HFFc6 (cell line): ENCODE measurements at regions not wholly inside any gene's neighbourhood (a gene's known extent, or its start where the extent isn't known, plus 50 kb on each side); places are given as distances from the start of the nearest gene placed in this dataset.

Source experiments
- DNase-seq: peaks from one replicate; pipeline ENCODE4 v3.0.0-alpha.2; 2018
- H3K27ac Mint-ChIP-seq: 2 replicates; pipeline ENCODE4 v1.8.0; 2020; ENCODE audit warnings: mild to moderate bottlenecking, mixed read lengths
- H3K27me3 Mint-ChIP-seq: 2 replicates; pipeline ENCODE4 v1.8.0; 2021; ENCODE audit warnings: mild to moderate bottlenecking, moderate library complexity, mixed read lengths; ENCODE audit not compliant: insufficient read depth
- H3K36me3 Mint-ChIP-seq: 2 replicates; pipeline ENCODE4 v1.8.0; 2021; ENCODE audit warnings: low read depth, mixed read lengths
- H3K4me1 Mint-ChIP-seq: 2 replicates; pipeline ENCODE4 v1.8.0; 2020; ENCODE audit warnings: low read depth, mixed read lengths
- H3K4me3 Mint-ChIP-seq: 2 replicates; pipeline ENCODE4 v1.8.0; 2020; ENCODE audit warnings: mild to moderate bottlenecking, moderate library complexity, mixed read lengths
- H3K9me3 Mint-ChIP-seq: 2 replicates; pipeline ENCODE4 v1.8.0; 2020; ENCODE audit warnings: mild to moderate bottlenecking, mixed read lengths
- CTCF ChIP-seq: fragments of 200-600 bp; sonication (generic); IDR thresholded peaks from 2 replicates; pipeline ENCODE4 v1.5.0; 2021; ENCODE audit warnings: antibody characterized with exemption, mild to moderate bottlenecking

- Mint-ChIP-seq H3K36me3 (no peaks in the 10 kb centered on the region), H3K27ac (no peak overlapping the region), H3K4me1 (no peaks in the 10 kb centered on the region; the same call in 1 of the 2 replicates), H3K9me3 (no peaks in the 10 kb centered on the region), H3K27me3 (no peaks in the 10 kb centered on the region), H3K4me3 (no peak overlapping the region)
- TF ChIP-seq CTCF: no peak
- DNase-seq: no peak
Measured at GRCh38 chr10:89926736-89927135, 225.3 kb downstream of the KIF20B start.

GRCh38 chr10:89929282-89930026, 228.1 kb downstream of the KIF20B start:
- Mint-ChIP-seq H3K4me3 (no peak overlapping the region), H3K4me1 (no peaks in the 10 kb centered on the region), H3K36me3 (no peaks in the 10 kb centered on the region), H3K27ac (no peak overlapping the region), H3K27me3 (peaks cover 2% of the 10 kb centered on the region; the same call in 1 of the 2 replicates), H3K9me3 (no peaks in the 10 kb centered on the region; the same call in none of the 2 replicates)
- DNase-seq: no peak
- no peak for TF ChIP-seq CTCF

- H3K36me3 Mint-ChIP-seq: no peaks in the 10 kb centered on the region
- DNase-seq: no peak
- peaks cover 2% of the 10 kb centered on the region; the same call in 1 of the 2 replicates for H3K27me3 Mint-ChIP-seq
- no peak overlapping the region for H3K4me3 Mint-ChIP-seq
- TF ChIP-seq CTCF: no peak
- no peaks in the 10 kb centered on the region; the same call in none of the 2 replicates for H3K9me3 Mint-ChIP-seq
- H3K4me1 Mint-ChIP-seq: no peaks in the 10 kb centered on the region
- H3K27ac Mint-ChIP-seq: no peak overlapping the region
Measured at GRCh38 chr10:89937494-89937893, 236.1 kb downstream of the KIF20B start.

GRCh38 chr10:89940076-89940475, 238.7 kb downstream of the KIF20B start:
- H3K27me3 Mint-ChIP-seq: no peaks in the 10 kb centered on the region
- no peak overlapping the region for H3K4me3 Mint-ChIP-seq
- no peaks in the 10 kb centered on the region; the same call in 1 of the 2 replicates for H3K9me3 Mint-ChIP-seq
- H3K36me3 Mint-ChIP-seq: no peaks in the 10 kb centered on the region
- no peak overlapping the region for H3K27ac Mint-ChIP-seq
- no peaks in the 10 kb centered on the region for H3K4me1 Mint-ChIP-seq
- no peak for TF ChIP-seq CTCF
- DNase-seq: no peak

GRCh38 chr10:89942217-89942616, 240.8 kb downstream of the KIF20B start:
- H3K36me3 Mint-ChIP-seq: no peaks in the 10 kb centered on the region
- no peaks in the 10 kb centered on the region for H3K4me1 Mint-ChIP-seq
- H3K4me3 Mint-ChIP-seq: no peak overlapping the region
- TF ChIP-seq CTCF: no peak
- no peak for DNase-seq
- H3K9me3 Mint-ChIP-seq: no peaks in the 10 kb centered on the region; the same call in 1 of the 2 replicates
- no peak overlapping the region for H3K27ac Mint-ChIP-seq
- no peaks in the 10 kb centered on the region for H3K27me3 Mint-ChIP-seq
